Fibroblast of the aortic adventitia (primary cell): ENCODE measurements at regions not wholly inside any gene's neighbourhood (a gene's known extent, or its start where the extent isn't known, plus 50 kb on each side); places are given as distances from the start of the nearest gene placed in this dataset.
A peak's percentile ranks its signal among the peaks of the same experiment; 100 is the strongest.

ENCODE experiments used
- DNase-seq: peaks from one replicate; pipeline ENCODE4 v3.0.0-alpha.2; 2010; ENCODE audit warnings: low read depth
- H3K4me3 ChIP-seq: 2 replicates; pipeline ENCODE4 v1.5.1; 2011; ENCODE audit warnings: low read depth, mild to moderate bottlenecking, control low read depth, low read length, moderate library complexity
- TF ChIP-seq, protein P1 (sequence below): IDR thresholded peaks from 2 replicates; pipeline ENCODE4 v1.5.1; 2011; ENCODE audit warnings: mild to moderate bottlenecking, low read length, control low read depth, inconsistent platforms; ENCODE audit not compliant: insufficient read depth

DNA sequence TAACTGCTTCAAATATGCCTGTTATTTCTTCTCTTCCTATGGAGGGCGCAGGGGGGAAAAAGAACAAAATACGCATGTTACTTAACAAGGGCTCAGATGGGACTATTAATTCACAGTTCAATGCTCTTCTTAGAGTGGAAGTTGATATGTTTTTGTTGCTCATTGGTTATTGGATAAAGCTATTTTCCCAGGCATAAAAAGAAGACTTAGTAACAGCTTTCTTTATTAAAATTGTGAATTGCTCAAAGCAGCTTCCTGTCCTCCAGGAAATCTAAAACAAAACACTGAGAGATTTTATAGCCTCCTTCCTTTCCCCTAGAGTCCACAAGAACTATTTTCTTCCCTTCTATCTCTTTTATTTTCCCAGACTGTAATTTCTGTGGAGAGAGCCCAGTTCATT, 180.8 kb downstream of the SH3BP4 start:
- no peak for DNase-seq
- H3K4me3 ChIP-seq: no peak overlapping the region
- TF ChIP-seq, protein P1, sequence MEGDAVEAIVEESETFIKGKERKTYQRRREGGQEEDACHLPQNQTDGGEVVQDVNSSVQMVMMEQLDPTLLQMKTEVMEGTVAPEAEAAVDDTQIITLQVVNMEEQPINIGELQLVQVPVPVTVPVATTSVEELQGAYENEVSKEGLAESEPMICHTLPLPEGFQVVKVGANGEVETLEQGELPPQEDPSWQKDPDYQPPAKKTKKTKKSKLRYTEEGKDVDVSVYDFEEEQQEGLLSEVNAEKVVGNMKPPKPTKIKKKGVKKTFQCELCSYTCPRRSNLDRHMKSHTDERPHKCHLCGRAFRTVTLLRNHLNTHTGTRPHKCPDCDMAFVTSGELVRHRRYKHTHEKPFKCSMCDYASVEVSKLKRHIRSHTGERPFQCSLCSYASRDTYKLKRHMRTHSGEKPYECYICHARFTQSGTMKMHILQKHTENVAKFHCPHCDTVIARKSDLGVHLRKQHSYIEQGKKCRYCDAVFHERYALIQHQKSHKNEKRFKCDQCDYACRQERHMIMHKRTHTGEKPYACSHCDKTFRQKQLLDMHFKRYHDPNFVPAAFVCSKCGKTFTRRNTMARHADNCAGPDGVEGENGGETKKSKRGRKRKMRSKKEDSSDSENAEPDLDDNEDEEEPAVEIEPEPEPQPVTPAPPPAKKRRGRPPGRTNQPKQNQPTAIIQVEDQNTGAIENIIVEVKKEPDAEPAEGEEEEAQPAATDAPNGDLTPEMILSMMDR: no peak

- no peak for DNase-seq
- no peak overlapping the region for H3K4me3 ChIP-seq
- TF ChIP-seq, protein P1: no peak
These were observed 182.0 kb downstream of the SH3BP4 start for GRCh38 chr2:235133837-235134236.

DNA sequence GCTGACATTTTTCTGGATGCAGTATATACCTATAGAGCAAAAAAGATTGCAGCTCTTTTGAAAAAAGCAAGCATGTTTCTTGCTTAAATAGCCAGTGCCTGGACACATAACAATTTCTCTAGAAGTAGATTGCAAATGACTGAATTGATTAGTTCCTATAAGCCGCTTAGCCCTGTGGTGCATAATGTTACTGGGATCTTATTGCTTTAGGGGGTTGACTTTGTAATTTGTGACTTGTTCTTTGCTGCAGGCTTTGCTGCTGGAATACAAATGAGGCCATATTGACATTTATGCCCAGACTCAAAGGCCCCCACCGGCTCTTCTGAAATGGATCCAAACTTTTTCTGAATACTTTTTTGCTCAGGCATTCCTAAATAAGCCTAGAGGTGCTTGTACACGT, 182.6 kb downstream of the SH3BP4 start:
- no peak for DNase-seq
- no peak overlapping the region for H3K4me3 ChIP-seq
- TF ChIP-seq, protein P1: no peak

GRCh38 chr2:235135195-235135965, 183.6 kb downstream of the SH3BP4 start:
- TF ChIP-seq, protein P1: no peak
- no peak overlapping the region for H3K4me3 ChIP-seq
- DNase-seq: no peak

GRCh38 chr2:235135990-235136561, 184.3 kb downstream of the SH3BP4 start:
- no peak overlapping the region for H3K4me3 ChIP-seq
- TF ChIP-seq, protein P1: peak; percentile 80
- peak; percentile 84 for DNase-seq

DNA sequence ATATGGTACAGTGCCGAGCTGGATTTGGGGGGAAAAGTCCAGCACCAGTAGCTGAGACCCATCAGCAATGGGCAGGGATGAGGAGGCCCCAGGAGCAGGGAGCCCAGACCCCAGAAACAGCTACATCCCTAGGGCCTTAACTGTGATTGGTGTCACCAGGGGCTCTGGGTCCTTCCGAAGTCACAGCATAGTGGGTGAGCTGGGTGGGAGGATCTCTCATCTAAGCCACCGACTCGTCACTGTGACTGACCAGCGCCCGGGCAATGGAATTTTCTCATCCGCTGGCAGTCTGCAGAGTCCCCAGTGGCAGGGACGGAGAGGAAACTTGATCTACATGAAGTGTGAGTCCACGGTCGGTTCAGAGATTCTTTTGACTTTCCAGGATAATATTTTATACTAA, 186.5 kb downstream of the SH3BP4 start:
- TF ChIP-seq, protein P1: no peak
- DNase-seq: no peak
- no peak overlapping the region for H3K4me3 ChIP-seq
